Midbrain (tissue), 1 donor: ENCODE measurements at regions not wholly inside any gene's neighbourhood (a gene's known extent, or its start where the extent isn't known, plus 50 kb on each side); places are given as distances from the start of the nearest gene placed in this dataset.
"Not testable (repeated sequence)": the region's sequence is repeated elsewhere in the genome, so short reads cannot be mapped to it uniquely, and the experiment has no call there.

Source experiments
- DNase-seq: peaks from one replicate; lab custom pipeline; 2025; lab: John Stamatoyannopoulos, UW

DNA sequence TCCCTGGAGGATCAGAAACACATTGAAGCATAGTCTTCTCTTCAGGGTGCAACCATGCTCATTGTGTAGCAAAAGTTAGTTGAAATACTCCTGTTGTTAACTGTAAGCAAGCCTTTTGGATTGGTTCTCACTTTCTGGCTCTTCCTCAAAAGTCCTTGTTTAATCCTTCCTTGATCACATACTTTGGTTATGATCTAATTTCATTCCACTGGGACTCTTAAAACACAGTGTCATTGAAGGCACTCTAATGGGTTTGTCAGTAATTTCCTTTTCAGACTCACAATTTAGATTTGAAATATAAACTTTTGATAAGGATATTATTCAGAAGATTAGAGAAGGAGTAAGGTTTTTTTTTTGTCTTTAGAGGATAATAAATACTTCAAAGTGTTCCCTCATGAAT, 451.7 kb upstream of the SGO1 start:
- no peak for DNase-seq

DNA sequence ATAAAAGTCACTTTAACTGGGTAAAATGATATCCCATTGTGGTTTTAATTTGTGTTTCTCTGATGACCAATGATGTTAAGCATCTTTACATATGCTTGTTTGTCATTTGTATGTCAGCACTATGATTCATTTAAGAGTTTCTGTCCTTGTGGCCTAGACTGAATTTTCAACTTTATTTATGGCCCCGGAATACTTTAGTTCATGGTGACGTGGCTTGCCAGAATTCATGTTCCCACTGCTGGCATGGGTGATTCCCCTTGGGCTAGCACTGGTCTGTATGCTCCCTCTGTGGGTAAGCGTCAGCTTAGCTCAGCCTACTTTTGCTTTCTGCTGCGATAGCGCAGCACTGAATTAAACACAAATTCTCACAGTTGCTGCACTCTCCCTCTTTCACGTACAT, 436.3 kb upstream of the SGO1 start:
- DNase-seq: no peak

DNA sequence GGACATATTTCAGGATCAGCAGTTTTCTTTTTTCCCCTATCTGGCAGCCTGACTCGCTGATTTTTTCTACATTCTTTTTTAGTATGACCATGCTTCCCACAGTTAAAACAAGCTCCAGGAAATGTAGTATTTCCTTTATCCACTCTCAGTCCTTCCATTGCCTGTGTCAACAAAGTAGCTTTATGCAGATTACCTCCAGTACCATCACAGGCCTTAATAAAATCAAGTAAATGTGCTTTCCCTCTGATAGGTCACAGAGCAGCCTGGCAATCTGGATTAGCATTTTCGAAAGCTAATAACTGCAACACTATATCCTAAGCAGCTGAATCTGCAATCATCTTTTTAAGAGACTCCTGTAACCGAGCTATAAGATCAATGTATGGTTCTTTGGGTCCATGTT, 432.6 kb upstream of the SGO1 start:
- not testable (repeated sequence) for DNase-seq

DNA sequence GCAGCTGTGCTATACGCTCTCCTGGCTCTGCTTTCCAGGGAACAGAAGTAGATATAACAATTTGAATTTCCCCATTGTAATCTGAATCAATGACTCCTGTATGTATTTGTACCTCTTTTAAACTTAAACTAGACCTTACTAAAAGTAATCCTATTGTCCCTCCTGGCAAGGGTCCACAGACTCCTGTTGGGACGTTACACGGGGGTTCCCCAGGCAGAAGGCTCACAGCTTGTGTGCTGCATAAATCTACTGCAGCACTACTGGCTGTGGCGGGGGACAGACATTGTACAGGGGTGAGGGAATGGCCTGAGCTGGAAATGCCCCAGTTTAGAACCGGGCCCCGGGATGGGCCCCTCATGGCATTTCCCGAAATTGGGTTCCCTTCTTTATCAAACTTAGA, 432.2 kb upstream of the SGO1 start:
- not testable (repeated sequence) for DNase-seq

DNA sequence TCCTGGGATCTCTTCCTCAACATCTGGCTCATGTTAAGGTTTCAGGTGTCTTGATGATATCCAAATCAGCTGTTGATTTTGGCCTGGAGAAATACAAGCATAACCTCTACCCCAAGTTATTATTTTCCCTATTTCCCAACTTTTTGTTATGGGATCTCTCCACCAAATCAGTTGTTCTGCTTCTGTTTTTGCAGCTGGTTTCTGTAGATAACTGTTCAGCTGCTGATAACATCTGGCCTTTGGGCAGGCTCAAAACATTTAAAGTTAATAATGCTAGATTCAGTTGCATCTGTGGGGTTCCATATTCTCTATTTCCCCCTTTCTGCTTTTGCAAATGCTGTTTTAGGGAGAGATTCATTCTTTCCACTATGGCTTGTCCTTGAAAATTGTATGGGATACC, 430.0 kb upstream of the SGO1 start:
- not testable (repeated sequence) for DNase-seq

DNA sequence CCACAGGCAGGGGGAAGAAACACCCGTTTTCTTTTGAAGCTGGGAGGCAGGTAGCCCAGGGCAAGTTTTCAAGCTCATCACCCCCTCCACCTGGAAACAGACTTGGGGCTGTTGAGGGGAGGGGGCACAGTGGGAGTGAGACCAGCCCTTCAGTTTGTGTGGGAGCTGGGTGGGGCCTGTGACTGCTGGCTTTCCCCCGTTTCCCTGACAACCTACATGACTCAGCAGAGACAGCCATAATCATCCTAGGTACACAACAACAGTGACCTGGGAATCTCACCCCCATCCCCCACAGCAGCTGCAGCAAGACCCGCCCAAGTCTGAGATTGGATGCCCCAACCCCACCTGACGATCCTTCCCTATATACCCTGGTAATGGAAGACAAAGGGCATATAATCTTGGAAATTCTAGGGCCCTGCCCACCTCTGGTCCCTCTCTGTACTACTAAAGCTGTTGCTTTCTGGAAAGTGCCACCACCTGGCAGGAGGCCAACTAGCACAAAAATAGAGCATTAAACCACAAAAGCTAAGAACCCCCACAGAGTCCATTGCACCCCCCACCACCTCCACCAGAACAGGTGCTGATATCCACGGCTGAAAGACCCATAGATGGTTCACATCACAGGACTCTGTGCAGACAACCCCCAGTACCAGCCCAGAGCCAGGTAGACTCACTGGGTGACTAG, 422.2 kb upstream of the SGO1 start:
- DNase-seq: no peak

DNA sequence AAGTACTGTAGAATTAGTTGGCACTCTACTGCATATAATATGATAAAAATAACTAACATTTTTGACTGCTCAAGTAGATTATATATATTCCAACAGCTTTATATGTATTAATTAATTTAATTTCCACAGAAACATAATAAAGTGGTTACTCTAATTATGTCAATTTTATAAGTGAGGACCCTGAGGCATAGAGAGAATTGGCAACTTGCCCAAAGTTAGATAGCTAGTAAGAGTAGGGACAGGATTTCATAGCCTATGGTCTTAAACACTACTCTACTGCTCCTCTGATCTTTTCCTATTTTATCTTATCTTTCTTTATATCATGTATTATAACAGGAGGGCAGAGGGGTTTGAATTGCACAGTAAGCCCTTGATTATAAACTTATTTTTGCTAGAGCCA, 418.7 kb upstream of the SGO1 start:
- no peak for DNase-seq

DNA sequence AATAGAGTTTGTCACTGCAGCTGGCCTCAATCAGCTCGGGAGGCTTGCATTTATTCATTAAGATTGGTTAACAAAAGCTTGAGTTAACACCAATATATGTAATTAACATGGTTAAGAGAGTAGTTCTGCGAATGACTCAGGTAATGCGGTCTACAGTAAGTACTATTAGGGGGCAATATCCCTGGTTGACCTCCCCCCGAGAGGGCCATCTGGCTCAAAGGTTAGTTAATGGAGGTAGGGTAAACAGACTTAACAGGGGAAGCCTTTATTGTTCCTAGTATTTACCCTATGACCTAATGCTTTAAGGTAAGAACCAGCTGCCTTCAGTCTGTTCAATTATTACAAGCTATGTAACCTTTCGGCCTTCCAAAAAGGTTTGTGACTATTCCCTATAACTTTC, 403.3 kb upstream of the SGO1 start:
- no peak for DNase-seq

DNA sequence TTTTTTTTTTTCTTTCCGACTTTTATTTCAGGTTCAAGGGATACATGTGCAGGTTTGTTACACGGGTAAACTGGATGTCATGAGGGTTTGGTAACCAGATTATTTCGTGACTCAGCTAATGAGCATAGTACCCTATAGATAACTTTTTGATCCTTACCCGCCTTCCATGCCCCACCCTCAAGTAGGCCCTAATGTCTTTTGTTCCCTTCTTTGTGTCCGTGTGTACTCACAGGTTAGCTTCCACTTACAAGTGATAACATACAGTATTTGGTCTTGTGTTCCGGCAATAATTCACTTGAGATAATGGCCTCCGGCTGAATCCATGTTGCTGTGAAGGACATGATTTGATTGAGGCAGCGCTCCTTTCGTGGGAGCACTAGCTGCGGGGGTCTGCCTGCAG, 402.8 kb upstream of the SGO1 start:
- no peak for DNase-seq

DNA sequence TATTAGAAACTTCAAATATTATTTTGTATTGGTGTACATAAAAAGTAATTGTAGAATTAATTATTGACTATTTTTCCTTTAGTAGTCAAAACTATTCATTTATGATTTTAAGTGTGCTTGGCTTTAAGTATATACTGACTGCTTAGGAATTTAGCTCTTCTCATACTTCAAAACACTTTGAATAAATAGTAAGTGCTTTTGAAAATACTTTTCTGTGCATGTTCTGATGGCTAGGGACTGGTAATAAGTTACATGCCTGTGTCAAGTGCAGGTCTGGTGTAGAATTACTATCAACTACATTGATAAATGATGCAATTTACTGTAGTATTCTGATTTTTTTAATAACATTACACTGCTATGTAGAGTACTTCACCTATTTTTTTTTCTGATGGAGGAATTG, 397.6 kb upstream of the SGO1 start:
- DNase-seq: no peak

DNA sequence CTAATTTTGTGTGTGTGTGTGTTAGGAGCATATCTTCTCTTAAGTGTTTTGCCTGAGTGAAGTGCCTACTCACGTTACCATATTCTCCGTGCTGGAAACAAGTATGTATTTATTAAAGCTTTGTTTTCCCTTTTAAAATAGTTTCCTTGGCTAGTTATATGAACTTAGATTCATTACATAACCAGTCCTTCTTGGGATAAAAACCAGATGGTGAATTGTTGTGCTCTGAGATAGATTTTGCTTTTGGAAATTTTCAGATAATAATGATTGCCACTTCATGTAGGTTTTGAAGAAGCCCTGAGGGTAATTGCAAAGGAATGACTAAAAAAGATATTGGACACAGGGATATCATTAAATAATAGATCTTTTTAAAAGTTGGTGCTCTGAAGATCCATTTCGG, 390.2 kb upstream of the SGO1 start:
- no peak for DNase-seq

DNA sequence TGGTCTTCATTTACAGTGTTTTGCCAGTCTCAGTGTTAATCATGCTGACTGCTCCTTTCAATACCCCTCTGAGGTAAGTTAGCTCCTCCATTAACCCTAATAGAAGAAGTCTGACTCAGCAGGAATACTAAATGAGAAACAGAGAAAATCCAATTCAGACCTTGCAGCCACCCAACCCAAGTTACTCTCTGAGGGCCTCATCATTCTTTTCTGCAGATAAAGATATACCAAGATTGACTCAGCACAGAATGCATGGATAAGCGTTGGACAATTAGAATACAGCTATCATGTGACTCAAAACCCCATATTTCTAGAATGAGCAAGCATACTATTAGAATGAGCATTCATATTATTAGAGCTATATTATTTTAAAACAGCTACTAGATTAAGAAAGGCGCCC, 389.1 kb upstream of the SGO1 start:
- DNase-seq: no peak

DNA sequence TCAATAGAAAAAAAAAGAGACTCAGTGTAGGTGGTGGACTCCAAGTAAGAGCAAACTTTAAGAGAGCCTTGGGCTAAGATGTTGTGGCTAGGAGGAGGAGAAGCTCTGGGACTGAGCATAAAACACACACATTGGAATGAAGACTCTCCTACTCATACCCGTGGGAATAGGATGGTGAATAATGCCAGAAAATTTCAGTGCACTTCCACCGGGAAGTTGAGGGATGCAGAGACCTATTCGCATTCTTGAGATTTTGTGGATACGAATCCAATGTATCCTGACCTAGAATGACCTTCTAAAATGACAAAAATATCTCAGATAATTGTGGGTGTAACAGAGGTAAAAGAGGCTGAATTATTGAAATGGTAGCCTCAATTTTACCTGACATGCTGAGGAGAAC, 388.7 kb upstream of the SGO1 start:
- no peak for DNase-seq

DNA sequence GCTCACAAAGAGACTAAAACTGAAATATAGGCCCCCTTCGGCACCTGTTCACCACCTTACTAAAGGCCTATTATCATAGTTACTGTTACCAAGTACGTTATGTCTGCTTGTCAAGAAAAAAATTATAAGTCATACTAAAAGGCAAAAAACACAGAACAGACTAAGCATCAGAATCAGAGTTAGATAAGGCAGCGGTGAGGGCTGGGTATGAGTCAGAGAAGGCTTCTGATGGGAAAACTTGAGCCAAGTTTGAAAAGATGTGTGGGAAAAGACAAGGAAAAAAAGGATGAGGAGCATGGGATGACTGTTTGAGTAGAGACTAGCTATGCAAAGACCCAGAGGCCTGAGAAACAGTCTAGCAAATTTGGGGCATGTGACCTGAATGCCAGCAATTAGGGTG, 387.2 kb upstream of the SGO1 start:
- no peak for DNase-seq

DNA sequence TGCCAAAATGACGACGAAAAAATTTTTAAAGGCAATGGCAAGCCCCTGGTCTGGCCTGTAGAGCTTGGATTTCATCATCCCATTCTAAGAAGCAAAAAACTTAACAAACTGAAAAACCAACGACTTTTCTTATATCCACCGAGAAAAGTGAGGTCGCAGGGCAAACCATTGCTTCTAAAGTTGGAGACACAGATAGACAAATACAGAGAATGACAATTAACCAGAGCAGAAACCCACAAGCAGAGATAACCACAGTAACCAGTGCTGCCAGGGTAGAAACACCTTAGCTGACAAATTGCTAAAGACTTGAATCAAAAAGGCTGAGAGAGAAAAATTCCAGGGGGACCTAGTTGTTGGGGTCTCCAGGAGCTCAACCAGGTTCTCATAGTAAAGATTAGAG, 386.5 kb upstream of the SGO1 start:
- DNase-seq: no peak

DNA sequence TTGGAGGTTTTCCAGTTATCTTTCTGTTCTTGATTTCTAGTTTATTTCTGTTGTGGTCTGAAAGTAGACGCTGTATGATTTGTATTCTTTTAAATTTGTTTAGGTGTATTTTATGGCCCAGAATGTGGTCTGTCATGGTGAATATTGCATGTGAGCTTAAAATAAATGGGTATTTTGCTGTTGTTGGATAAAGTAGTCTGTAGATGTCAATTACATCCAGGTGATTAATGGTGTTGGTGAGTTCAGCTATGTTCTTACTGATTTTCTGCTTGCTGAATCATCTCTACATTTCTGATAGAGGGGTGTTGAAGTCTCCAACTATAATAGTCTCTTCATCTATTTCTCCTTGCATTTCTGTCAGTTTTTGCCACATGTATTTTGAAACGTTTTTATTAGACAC, 383.3 kb upstream of the SGO1 start:
- no peak for DNase-seq

DNA sequence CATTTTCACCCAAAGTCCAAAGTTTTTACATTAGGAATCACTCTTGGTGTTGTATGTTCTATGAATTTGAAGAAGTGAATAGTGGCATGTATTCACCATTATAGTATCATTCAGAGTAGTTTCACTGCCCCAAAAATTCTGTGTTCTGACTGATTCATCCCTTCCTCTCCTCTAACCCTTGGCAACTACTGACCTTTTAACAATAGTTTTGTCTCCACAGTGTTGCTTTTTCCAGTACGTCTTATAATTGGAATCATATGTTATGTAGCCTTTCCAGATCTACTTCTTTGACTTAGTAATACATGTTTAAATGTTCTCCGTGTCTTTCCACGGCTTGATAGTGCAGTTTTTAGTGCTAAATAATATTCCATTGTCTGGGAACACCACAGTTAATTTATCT, 379.0 kb upstream of the SGO1 start:
- DNase-seq: no peak

DNA sequence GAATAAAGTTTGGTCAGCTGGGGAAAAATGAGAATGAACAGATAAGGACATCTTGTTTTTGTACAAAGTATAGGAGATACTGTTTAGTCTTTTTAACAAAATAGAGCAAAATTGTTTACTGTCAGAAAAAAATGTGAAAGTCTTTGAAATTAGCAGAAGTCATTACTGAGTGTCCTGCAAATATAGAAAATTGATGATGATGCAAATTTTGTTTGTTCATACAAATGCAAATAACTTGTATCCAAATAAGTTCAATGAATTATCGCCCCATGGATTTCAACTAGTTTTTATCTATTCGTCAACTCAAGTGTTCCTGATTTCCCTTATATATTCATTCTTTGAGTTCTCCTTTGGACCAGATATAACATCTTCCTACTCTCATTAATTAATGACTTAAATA, 378.0 kb upstream of the SGO1 start:
- no peak for DNase-seq

DNA sequence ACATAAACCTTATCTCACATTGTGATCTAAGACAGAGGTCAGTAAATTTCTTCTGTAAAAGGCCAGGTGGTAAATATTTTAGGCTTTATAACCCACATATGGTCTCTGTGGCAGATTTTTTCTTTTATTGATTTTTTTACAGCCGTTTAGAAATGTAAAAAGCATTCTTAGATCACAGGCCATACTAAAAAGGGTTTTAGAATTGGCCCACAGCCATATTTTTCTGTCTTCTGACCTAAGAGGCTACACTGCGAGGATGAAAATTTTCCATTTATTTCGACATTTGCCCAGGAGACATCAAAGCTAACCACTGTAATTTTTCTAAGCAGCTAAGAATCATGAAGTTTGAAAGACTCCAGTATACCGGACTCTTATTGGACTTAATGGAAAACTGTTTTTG, 377.2 kb upstream of the SGO1 start:
- DNase-seq: no peak

DNA sequence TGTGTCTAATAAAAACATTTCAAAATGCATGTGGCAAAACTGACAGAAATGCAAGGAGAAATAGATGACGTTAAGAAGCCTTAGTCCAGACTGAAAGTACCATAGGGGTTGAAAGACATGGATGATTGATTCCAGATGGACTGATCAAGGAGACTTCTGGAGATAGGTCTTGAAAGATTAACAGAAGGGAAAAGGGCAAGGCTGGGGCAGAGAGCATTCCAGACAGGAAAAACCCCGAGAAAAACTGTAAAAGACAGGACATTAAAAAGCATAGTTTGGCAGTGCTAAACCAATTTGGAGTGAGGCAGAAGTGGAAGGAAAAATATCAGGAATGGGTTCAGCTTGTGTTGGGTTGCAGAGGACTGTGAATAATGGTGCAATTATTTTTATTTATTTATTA, 375.2 kb upstream of the SGO1 start:
- DNase-seq: no peak

DNA sequence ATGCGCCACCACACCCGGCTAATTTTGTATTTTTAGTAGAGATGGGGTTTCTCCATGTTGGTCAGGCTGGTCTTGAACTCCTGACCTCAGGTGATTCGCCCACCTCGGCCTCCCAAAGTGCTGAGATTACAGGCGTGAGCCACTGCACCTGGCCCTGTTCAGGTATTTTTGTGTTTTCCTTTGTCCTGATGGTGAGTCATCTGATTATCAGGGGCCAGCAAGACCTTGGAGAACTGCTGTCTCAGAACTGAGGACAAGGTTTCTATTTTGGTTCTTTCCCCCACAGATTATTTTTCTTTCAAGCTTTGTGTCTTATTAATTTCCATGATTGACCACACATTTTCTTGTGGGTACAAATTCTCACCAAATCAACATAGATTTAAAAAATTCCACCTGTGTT, 374.4 kb upstream of the SGO1 start:
- DNase-seq: not testable (repeated sequence)

DNA sequence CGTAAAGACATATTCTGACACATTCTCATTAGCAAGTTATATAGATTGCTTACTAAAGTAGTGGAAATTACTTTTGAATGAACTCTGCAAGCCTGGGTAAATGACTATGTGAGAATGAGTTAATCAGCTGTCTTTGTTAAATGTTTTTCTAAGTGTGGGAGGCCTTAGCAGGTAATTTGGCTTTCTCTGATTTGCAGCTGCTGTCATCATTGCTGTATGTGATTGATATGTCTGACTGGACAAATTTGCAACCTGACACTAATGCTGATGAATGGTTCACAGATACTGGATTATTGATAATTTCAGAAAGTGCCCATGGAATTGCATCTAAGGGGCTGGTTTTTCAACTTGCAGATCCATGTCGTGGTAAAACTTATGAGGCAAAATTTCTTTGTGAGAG, 372.2 kb upstream of the SGO1 start:
- no peak for DNase-seq

DNA sequence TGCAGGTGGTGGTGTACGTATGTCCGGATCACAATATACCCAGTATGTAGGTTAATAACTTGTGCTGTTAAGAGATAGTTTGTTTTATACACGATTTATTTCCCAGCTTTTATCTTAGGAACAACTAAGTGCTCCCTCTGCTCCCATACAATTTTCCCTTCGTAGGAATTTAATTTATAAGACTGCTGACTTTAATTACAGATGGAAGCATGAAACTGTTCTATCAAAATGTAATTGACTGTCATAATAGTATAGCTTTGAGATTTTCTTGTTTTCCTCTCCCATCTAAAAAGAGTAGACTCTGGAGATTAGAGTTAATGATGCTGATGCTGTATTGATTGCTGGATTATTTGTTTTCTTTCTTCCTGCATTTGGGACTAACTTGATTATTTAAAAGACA, 370.7 kb upstream of the SGO1 start:
- no peak for DNase-seq

DNA sequence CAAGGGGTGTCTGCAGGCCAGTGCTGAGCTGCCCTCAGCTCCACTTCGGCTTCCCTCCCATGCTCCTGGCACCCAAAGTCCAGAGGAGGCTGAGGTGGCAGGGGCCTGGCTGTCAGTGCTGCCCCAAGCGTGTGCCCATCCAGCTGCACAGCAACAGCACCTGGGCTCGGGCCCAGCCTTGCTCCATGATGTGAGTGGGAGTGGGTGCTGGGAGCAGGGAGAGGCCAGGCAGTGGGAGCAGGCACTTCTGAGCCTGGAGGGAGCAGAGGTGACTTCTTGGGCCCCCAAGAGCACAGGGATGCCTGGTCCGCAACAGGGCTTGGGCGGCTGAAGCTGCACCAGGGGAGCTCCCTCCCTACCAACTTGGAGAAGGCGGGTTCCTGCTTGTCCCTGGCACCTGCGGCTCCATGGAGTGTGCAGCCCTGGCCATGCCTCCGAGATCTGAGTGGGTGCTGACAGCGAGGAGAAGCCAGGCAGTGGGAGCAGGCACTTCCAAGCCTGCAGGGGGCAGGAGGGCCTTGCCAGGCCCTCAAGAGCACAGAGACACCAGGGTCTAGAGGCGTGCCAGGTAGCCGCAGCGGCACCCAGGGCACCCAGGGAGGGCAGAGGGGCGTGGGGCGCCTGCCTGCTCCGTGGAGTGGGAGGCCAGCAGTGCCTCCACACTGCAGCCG, 366.7 kb upstream of the SGO1 start:
- no peak for DNase-seq
